ENCODE measurements at regions not wholly inside any gene's neighbourhood (a gene's known extent, or its start where the extent isn't known, plus 50 kb on each side); places are given as distances from the start of the nearest gene placed in this dataset.

DNA sequence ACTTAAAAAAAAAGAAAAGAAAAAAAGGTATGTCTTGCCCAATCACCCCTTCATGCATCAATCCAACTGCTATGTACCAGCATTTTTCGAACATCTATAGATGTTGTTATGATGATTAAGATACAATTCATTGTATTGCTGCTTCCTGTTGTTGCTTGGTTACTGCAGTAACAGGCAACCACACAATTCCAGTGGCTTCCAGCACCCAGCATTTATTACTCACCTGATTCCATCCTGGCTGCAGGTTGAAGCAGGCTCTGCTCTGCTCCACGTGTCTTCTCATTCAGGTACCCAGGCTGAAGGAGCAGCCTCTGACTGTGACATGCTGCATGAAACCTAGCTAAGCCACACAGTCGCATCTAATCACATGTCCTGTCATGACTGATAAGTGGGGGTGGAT is 196.9 kb downstream of the INO80D start:
- TF ChIP-seq EP300 (IDR thresholded peaks at IDR 0.05) (no peak), POLR2A (IDR thresholded peaks at IDR 0.05) (no peak), POLR2AphosphoS5 (IDR thresholded peaks at IDR 0.05) (no peak)
- TF ChIP-seq, protein P1, sequence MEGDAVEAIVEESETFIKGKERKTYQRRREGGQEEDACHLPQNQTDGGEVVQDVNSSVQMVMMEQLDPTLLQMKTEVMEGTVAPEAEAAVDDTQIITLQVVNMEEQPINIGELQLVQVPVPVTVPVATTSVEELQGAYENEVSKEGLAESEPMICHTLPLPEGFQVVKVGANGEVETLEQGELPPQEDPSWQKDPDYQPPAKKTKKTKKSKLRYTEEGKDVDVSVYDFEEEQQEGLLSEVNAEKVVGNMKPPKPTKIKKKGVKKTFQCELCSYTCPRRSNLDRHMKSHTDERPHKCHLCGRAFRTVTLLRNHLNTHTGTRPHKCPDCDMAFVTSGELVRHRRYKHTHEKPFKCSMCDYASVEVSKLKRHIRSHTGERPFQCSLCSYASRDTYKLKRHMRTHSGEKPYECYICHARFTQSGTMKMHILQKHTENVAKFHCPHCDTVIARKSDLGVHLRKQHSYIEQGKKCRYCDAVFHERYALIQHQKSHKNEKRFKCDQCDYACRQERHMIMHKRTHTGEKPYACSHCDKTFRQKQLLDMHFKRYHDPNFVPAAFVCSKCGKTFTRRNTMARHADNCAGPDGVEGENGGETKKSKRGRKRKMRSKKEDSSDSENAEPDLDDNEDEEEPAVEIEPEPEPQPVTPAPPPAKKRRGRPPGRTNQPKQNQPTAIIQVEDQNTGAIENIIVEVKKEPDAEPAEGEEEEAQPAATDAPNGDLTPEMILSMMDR (IDR thresholded peaks at IDR 0.05), result no peak
